Astrocyte of the cerebellum (primary cell): ENCODE measurements at regions not wholly inside any gene's neighbourhood (a gene's known extent, or its start where the extent isn't known, plus 50 kb on each side); places are given as distances from the start of the nearest gene placed in this dataset.

Experiments used
- DNase-seq: peaks from one replicate; pipeline ENCODE4 v3.0.0-alpha.2; 2011; ENCODE audit warnings: low read depth
- H3K4me3 ChIP-seq: 2 replicates; pipeline ENCODE4 v1.5.1; 2011; ENCODE audit warnings: mild to moderate bottlenecking, low read depth, low read length, moderate library complexity
- CTCF ChIP-seq: IDR thresholded peaks from 2 replicates; pipeline ENCODE4 v1.5.1; 2012; ENCODE audit warnings: low read length, low read depth, moderate library complexity, mild to moderate bottlenecking; ENCODE audit errors: missing control alignments
- in situ Hi-C: cut with HindIII; loops from 2 replicates; pipeline ENCODE4 v1.10.0; 2017; ENCODE audit warnings: low sequenced_read_pairs

- DNase-seq = no peak
- in situ Hi-C loops = no loop called here
- H3K4me3 ChIP-seq = no peak overlapping the region
- no peak for TF ChIP-seq CTCF
Measured at GRCh38 chr14:26216786-26217185, 381.0 kb downstream of the NOVA1 start.

- TF ChIP-seq CTCF = no peak
- in situ Hi-C loops = no loop called here
- H3K4me3 ChIP-seq = no peak overlapping the region
- DNase-seq = no peak
Measured at GRCh38 chr14:26213846-26214575, 383.8 kb downstream of the NOVA1 start.

- no peak for TF ChIP-seq CTCF
- no peak for DNase-seq
- in situ Hi-C loops = no loop called here
Measured at GRCh38 chr14:26209699-26210098, 388.1 kb downstream of the NOVA1 start.

GRCh38 chr14:26206640-26207039, 391.2 kb downstream of the NOVA1 start:
- no peak for TF ChIP-seq CTCF
- no peak for DNase-seq
- in situ Hi-C loops = no loop called here
- no peak overlapping the region for H3K4me3 ChIP-seq

More at GRCh38 chr14:26209699-26210098, 388.1 kb downstream of the NOVA1 start:
- H3K4me3 ChIP-seq = no peak overlapping the region

- no peak for TF ChIP-seq CTCF
- in situ Hi-C loops = no loop called here
- peak; percentile 8 for DNase-seq
- peak overlapping the region; percentile 46 for H3K4me3 ChIP-seq
Measured at GRCh38 chr14:26204728-26205479, 392.9 kb downstream of the NOVA1 start.

GRCh38 chr14:26204366-26204727, 393.5 kb downstream of the NOVA1 start:
- in situ Hi-C loops = no loop called here
- no peak for TF ChIP-seq CTCF
- H3K4me3 ChIP-seq = peak overlapping the region; percentile 46
- DNase-seq = no peak
